ENCODE measurements at regions not wholly inside any gene's neighbourhood (a gene's known extent, or its start where the extent isn't known, plus 50 kb on each side); places are given as distances from the start of the nearest gene placed in this dataset.

DNA sequence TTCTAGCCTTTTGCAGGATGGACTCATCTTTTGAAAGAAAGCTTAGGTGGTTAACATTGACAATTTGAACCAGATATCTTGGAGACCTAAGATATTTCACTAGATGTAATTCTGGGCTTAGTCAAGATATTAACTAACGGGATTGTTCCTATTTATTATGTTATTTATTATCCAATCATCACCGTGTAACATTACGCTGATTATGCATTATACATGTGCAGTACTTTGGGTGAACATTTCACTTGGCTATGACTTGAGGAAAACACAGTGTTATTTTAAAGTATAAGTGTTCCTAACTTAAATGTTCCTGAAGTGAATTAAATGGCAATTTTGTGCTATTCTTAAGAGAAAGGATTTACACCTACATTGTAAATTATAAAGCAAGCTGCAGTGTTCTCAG lies 574.5 kb upstream of the KCNMB2 start:
- no peaks in the 10 kb centered on the region for H3K36me3 ChIP-seq
- intact Hi-C loops (cut with DNase I): no loop called here
- H3K4me1 ChIP-seq: peaks cover 0 to 18% (median 15%) of the 10 kb centered on the region in 4 donors
- DNase-seq (ENCODE audit: extremely low spot score): no peak
- H3K4me3 ChIP-seq: no peak overlapping the region
- no peak for TF ChIP-seq EP300 (IDR thresholded peaks at IDR 0.05)
- no peak for TF ChIP-seq POLR2A (IDR thresholded peaks at IDR 0.05; ENCODE audit: low read depth)
- TF ChIP-seq, protein P1, sequence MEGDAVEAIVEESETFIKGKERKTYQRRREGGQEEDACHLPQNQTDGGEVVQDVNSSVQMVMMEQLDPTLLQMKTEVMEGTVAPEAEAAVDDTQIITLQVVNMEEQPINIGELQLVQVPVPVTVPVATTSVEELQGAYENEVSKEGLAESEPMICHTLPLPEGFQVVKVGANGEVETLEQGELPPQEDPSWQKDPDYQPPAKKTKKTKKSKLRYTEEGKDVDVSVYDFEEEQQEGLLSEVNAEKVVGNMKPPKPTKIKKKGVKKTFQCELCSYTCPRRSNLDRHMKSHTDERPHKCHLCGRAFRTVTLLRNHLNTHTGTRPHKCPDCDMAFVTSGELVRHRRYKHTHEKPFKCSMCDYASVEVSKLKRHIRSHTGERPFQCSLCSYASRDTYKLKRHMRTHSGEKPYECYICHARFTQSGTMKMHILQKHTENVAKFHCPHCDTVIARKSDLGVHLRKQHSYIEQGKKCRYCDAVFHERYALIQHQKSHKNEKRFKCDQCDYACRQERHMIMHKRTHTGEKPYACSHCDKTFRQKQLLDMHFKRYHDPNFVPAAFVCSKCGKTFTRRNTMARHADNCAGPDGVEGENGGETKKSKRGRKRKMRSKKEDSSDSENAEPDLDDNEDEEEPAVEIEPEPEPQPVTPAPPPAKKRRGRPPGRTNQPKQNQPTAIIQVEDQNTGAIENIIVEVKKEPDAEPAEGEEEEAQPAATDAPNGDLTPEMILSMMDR (IDR thresholded peaks at IDR 0.05): no peak
- no peak for TF ChIP-seq POLR2AphosphoS5 (IDR thresholded peaks at IDR 0.05)
- WGBS: 95% methylated on average over 3 of the region's 3 CpGs
- H3K27me3 ChIP-seq: no peaks in the 10 kb centered on the region
- no peaks in the 10 kb centered on the region for H3K9me3 ChIP-seq
- no peak overlapping the region for H3K27ac ChIP-seq (replicated peaks in 1 of 4)

DNA sequence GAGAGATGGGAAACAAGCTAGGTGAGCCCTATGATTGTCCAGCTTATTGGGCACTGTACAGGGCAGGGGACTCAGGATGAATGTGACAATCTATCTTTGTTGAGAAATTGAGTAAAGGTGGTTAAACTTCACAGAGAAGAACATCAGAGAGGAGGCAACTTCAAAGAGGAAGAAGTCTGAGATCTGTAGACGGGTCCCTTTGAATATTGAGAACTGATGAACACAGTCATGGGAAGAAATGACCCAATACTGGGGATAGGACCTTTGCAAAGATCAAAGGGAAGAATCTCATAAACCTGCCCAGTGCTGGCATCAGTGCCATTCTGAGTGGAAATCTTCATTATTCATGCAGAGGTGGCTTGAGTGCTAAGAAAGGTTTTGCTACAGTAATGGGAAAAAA lies 569.7 kb upstream of the KCNMB2 start:
- Histone ChIP-seq H3K4me1 (no peaks in the 10 kb centered on the region), H3K4me3 (no peak overlapping the region), H3K36me3 (no peaks in the 10 kb centered on the region), H3K27ac (replicated peaks in 1 of 4) (no peak overlapping the region), H3K27me3 (no peaks in the 10 kb centered on the region), H3K9me3 (no peaks in the 10 kb centered on the region)
- no peak for DNase-seq (ENCODE audit: extremely low spot score)
- TF ChIP-seq POLR2AphosphoS5 (IDR thresholded peaks at IDR 0.05) (no peak), EP300 (IDR thresholded peaks at IDR 0.05) (no peak), POLR2A (IDR thresholded peaks at IDR 0.05; ENCODE audit: low read depth) (no peak)
- TF ChIP-seq, protein P1 (IDR thresholded peaks at IDR 0.05): no peak
- intact Hi-C loops (cut with DNase I): no loop called here
- WGBS: 93% methylated on average over 1 of the region's 1 CpG

DNA sequence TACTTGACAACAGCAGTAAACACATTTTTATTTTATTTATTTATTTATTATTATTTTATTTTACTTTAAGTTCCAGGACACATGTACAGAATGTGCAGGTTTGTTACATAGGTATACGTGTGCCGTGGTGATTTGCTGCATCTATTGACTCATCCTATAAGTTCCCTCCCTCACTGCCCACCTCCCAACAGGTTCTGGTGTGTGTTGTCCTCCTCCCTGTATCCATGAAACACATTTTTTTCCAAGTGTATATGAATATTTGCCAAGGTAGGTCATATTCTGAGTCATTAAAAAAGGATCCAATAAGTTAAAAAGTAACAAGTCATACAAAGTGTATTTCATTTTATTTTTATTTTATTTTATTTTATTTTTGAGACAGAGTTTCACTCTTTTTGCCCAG lies 567.3 kb upstream of the KCNMB2 start:
- Histone ChIP-seq H3K27ac (replicated peaks in 1 of 4) (no peak overlapping the region), H3K36me3 (no peaks in the 10 kb centered on the region), H3K4me3 (no peak overlapping the region), H3K4me1 (peaks cover 0 to 12% (median 8%) of the 10 kb centered on the region in 4 donors), H3K27me3 (no peaks in the 10 kb centered on the region), H3K9me3 (no peaks in the 10 kb centered on the region)
- no peak for DNase-seq (ENCODE audit: extremely low spot score)
- intact Hi-C loops (cut with DNase I): no loop called here
- WGBS: 97% methylated on average over 2 of the region's 2 CpGs
- no peak for TF ChIP-seq POLR2AphosphoS5 (IDR thresholded peaks at IDR 0.05)
- TF ChIP-seq, protein P1 (IDR thresholded peaks at IDR 0.05): no peak
- TF ChIP-seq EP300 (IDR thresholded peaks at IDR 0.05): no peak
- TF ChIP-seq POLR2A (IDR thresholded peaks at IDR 0.05; ENCODE audit: low read depth): no peak

DNA sequence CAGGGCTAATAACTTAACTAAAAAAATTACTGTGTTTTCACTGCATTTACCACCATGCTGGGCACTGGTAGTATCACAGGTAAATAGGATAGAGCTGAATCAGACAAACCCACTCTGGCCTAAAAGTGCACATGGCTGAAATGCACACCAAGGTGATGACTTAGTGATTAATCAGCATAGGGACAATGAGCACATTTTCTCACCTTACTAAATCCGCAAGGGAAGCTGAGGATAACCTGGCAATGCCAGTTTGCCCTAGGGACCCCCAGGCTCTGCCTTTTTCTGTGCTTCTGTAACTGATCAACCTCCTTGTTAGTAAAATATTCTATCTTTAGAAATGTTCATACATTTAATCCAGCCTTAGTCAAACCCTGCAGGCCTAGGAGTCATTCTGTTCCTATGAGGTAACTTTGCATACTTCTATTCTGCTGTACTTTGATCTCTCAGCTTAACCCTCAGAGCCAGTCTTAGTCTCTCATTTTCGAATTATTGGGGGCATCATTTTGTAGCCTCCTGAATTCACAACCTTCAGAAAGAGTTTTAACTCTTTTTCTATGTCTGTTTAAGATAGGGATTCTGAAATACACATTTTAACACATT lies 562.9 kb upstream of the KCNMB2 start:
- peak in 1 of 2 donors; percentile 22 for TF ChIP-seq POLR2AphosphoS5 (IDR thresholded peaks at IDR 0.05)
- TF ChIP-seq, protein P1 (IDR thresholded peaks at IDR 0.05): no peak
- Histone ChIP-seq H3K4me1 (peaks cover 0 to 12% (median 8%) of the 10 kb centered on the region in 4 donors), H3K9me3 (no peaks in the 10 kb centered on the region), H3K27me3 (no peaks in the 10 kb centered on the region), H3K36me3 (no peaks in the 10 kb centered on the region), H3K27ac (replicated peaks in 1 of 4) (peak overlapping the region; percentile 42 to 73 (median 64)), H3K4me3 (no peak overlapping the region)
- WGBS: 75% methylated on average over 2 of the region's 2 CpGs
- DNase-seq (ENCODE audit: extremely low spot score): no peak
- intact Hi-C loops (cut with DNase I): no loop called here

DNA sequence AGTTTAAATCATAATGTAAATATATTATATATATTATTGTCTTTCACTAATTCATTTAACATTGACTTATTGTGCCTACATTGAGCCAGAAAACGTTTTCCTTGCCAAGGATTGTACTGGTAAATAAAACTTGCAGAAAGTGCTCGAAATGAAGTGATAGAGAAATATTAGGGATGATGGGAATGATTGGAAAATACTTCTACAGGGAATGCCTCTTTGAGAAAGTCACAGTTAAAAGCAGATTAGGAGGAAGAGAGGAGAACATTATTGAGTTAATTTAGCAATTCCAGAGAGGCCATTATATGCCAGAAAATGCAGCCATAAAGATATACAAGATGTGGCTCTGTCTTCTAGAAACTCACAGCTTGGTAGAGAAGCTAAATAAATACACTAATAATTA lies 560.0 kb upstream of the KCNMB2 start:
- no peaks in the 10 kb centered on the region for H3K9me3 ChIP-seq

More for the DNA sequence above, 560.0 kb upstream of the KCNMB2 start:
- no peaks in the 10 kb centered on the region for H3K27me3 ChIP-seq
- WGBS: 86% methylated on average over 2 of the region's 2 CpGs
- no peak for DNase-seq (ENCODE audit: extremely low spot score)
- peaks cover 0 to 12% (median 8%) of the 10 kb centered on the region in 4 donors for H3K4me1 ChIP-seq
- H3K27ac ChIP-seq (replicated peaks in 1 of 4): no peak overlapping the region
- no peaks in the 10 kb centered on the region for H3K36me3 ChIP-seq
- H3K4me3 ChIP-seq: no peak overlapping the region
- intact Hi-C loops (cut with DNase I): no loop called here
- no peak for TF ChIP-seq POLR2AphosphoS5 (IDR thresholded peaks at IDR 0.05)
- TF ChIP-seq EP300 (IDR thresholded peaks at IDR 0.05): no peak
- no peak for TF ChIP-seq POLR2A (IDR thresholded peaks at IDR 0.05; ENCODE audit: low read depth)
- TF ChIP-seq, protein P1 (IDR thresholded peaks at IDR 0.05): no peak
